ENCODE measurements at regions not wholly inside any gene's neighbourhood (a gene's known extent, or its start where the extent isn't known, plus 50 kb on each side); places are given as distances from the start of the nearest gene placed in this dataset.

DNA sequence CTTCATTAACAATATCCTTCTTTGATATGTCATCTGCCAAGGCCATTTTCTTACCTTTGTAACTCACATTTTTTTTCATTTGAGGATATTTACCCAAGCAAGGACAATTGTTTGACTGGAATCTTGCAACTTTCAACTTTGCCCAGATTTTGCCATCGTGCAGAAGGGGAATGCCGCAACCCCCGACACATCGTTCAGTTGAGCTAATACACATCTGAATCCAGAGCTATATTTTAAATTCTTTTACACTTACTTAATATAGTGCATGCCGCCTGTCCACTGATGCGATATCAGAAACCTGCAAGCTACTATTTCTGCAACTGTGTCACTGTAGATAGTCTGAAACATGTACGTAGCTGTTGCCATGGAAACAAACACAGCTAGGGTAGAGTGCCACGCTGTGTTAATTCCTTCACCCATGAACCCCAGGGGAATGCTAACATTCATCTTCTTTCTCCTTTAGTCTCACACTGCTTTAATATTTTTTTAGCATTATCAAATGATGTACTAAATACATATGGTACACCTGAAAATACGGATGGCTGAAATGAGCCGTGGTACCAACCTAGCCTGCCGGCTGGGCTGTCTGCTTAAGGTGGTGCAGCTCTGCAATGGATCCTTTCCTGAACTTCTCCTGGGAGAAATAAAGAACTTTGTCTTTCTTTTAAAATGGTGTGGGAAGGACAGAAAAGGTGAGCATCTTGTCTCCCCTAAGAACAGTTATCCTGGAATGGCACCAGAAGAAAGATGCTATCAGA is 77.0 kb upstream of the FOXN3 start:
- TF ChIP-seq, protein P1, sequence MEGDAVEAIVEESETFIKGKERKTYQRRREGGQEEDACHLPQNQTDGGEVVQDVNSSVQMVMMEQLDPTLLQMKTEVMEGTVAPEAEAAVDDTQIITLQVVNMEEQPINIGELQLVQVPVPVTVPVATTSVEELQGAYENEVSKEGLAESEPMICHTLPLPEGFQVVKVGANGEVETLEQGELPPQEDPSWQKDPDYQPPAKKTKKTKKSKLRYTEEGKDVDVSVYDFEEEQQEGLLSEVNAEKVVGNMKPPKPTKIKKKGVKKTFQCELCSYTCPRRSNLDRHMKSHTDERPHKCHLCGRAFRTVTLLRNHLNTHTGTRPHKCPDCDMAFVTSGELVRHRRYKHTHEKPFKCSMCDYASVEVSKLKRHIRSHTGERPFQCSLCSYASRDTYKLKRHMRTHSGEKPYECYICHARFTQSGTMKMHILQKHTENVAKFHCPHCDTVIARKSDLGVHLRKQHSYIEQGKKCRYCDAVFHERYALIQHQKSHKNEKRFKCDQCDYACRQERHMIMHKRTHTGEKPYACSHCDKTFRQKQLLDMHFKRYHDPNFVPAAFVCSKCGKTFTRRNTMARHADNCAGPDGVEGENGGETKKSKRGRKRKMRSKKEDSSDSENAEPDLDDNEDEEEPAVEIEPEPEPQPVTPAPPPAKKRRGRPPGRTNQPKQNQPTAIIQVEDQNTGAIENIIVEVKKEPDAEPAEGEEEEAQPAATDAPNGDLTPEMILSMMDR (IDR thresholded peaks at IDR 0.05), result no peak
- no peaks in the 10 kb centered on the region for H3K9me3 Mint-ChIP-seq
- ATAC-seq, result no peak
- no peaks in the 10 kb centered on the region for H3K36me3 Mint-ChIP-seq (ENCODE audit: low read depth)
- no peak overlapping the region for H3K4me3 Mint-ChIP-seq
- POLR2A ChIA-PET, result interaction anchor here (1.0 kb wide), 1 partner anchor 10 kb away, joined by 5 read pairs; no protein-coding TSS in a partner anchor
- CTCF ChIA-PET, result interaction anchor here (0.6 to 1.1 kb wide), 2 partner anchors 10 to 75 kb away, joined by 3 to 4 read pairs; no protein-coding TSS in a partner anchor
- peaks cover 17% of the 10 kb centered on the region for H3K4me1 Mint-ChIP-seq (ENCODE audit: low read depth)
- intact Hi-C loops (cut with micrococcal nuclease), result no loop called here
- no peak overlapping the region for H3K27ac Mint-ChIP-seq
- no peak for DNase-seq
- no peaks in the 10 kb centered on the region for H3K27me3 Mint-ChIP-seq

DNA sequence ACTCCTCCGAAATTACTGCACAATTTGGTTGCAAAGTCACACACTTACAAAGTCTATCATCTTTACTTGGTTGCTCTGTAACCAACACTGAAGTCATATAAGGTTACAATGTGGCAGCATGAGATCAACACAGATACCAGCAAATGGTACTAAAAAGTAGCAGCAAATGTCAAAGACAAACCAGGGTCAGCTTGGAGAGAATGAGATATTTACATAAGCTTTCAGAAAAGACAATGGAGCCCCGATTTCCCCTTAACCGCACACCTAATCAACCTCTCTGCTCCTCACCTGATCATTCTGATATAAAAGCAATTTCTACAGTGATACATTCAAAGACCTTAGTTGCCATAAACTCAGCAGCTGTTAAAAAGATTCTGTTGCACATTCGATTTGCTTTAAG is 76.4 kb upstream of the FOXN3 start:
- intact Hi-C loops (cut with micrococcal nuclease), result no loop called here
- Mint-ChIP-seq H3K4me3 (no peak overlapping the region), H3K36me3 (ENCODE audit: low read depth) (no peaks in the 10 kb centered on the region), H3K27me3 (no peaks in the 10 kb centered on the region), H3K9me3 (no peaks in the 10 kb centered on the region), H3K4me1 (ENCODE audit: low read depth) (peaks cover 22% of the 10 kb centered on the region), H3K27ac (no peak overlapping the region)
- DNase-seq (no peak), ATAC-seq (no peak)
- TF ChIP-seq, protein P1 (IDR thresholded peaks at IDR 0.05), result no peak
- ChIA-PET POLR2A (interaction anchor here (1.0 kb wide), 1 partner anchor 10 kb away, joined by 5 read pairs; no protein-coding TSS in a partner anchor), CTCF (interaction anchor here (0.5 to 1.3 kb wide), 5 partner anchors 9 to 113 kb away, joined by 3 to 4 read pairs (median 3); no protein-coding TSS in a partner anchor)

DNA sequence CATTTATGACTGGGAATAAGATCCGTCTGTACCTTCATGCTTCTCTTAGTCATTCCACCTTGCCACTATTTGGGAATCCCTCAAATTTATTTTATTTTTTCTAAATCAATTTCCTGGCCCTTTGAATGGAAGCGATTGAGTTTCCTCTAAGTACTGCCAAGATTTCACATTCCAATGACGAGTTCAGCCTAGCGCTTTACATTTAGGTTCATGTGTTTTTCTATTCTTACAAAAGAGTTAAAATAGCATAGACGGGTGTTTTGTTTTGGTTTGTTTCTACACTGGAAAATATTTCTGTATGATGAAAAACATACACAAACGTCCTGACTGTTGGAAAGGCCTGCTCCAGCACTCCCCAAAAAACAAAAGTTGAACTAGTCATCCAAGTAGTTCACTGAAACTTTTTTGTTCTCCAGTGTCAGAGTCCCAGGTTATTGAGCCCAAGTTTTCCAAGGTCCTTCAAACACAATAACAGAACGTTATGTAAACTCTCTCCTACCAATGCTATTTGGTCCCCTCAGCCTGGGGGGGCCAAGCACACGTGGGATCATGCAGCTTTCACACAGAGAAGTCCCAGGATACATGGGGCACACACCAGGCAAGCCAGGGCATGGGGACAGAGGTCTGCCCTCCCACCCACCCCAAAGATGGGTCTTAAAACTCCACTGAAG is 74.8 kb upstream of the FOXN3 start:
- no peak overlapping the region for H3K4me3 Mint-ChIP-seq
- CTCF ChIA-PET, result interaction anchor here (1.1 to 1.3 kb wide), 2 partner anchors 11 to 26 kb away, joined by 3 read pairs; no protein-coding TSS in a partner anchor
- H3K27ac Mint-ChIP-seq, result no peak overlapping the region
- TF ChIP-seq, protein P1 (IDR thresholded peaks at IDR 0.05), result no peak
- POLR2A ChIA-PET, result no interaction called here
- H3K4me1 Mint-ChIP-seq (ENCODE audit: low read depth), result peaks cover 19% of the 10 kb centered on the region
- H3K36me3 Mint-ChIP-seq (ENCODE audit: low read depth), result no peaks in the 10 kb centered on the region
- intact Hi-C loops (cut with micrococcal nuclease), result no loop called here
- no peaks in the 10 kb centered on the region for H3K9me3 Mint-ChIP-seq
- DNase-seq (no peak), ATAC-seq (no peak)
- no peaks in the 10 kb centered on the region for H3K27me3 Mint-ChIP-seq

DNA sequence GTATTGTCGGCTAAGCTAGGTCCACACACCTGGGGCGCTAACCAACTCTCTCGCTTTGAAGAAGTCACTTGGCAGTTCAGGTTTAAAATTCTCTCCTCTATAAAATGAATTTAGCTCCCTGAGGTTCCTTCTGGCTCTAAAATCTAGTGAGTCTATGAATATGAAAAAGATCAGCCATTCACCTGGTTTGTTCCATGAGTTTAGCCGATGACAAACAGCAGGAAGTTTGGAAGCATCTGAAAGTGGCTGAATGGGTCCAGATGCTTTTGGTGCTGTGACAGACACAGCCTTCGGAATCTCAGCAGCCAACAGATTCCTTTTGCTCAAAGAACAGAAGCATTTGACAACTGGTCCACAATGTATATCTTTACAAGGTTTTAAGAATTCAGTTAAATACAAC is 73.4 kb upstream of the FOXN3 start:
- DNase-seq, result no peak
- no peaks in the 10 kb centered on the region for H3K9me3 Mint-ChIP-seq
- POLR2A ChIA-PET, result interaction anchor here (1.0 kb wide), 1 partner anchor 14 kb away, joined by 3 read pairs; no protein-coding TSS in a partner anchor
- no peak for ATAC-seq
- no peaks in the 10 kb centered on the region for H3K27me3 Mint-ChIP-seq
- intact Hi-C loops (cut with micrococcal nuclease), result no loop called here
- no peak overlapping the region for H3K4me3 Mint-ChIP-seq
- peaks cover 9% of the 10 kb centered on the region for H3K36me3 Mint-ChIP-seq (ENCODE audit: low read depth)
- H3K27ac Mint-ChIP-seq, result no peak overlapping the region
- CTCF ChIA-PET, result no interaction called here
- TF ChIP-seq, protein P1 (IDR thresholded peaks at IDR 0.05), result no peak
- H3K4me1 Mint-ChIP-seq (ENCODE audit: low read depth), result peaks cover 27% of the 10 kb centered on the region

Measured in activated CD8-positive, alpha-beta T cell treated with anti-CD3 and anti-CD28 coated beads for 36 hours (primary cell).